MM.1S (cell line): ENCODE measurements at regions not wholly inside any gene's neighbourhood (a gene's known extent, or its start where the extent isn't known, plus 50 kb on each side); places are given as distances from the start of the nearest gene placed in this dataset.

Experiments
- DNase-seq: peaks from one replicate; pipeline ENCODE4 v3.0.0-alpha.2; 2015
- H2AFZ ChIP-seq: fragments of 300-600 bp; sonication (generic); 2 replicates; pipeline ENCODE4 v1.6.0; 2016; ENCODE audit warnings: antibody characterized with exemption, low read length
- H3F3A ChIP-seq: fragments of 300-600 bp; sonication (generic); 2 replicates; pipeline ENCODE4 v1.6.1; 2016; ENCODE audit warnings: mild to moderate bottlenecking, antibody characterized with exemption, low read length, moderate library complexity, mixed read lengths; ENCODE audit not compliant: insufficient read depth
- H3K27ac ChIP-seq: fragments of 300-600 bp; sonication (generic); 2 replicates; pipeline ENCODE4 v1.5.1; 2016; ENCODE audit warnings: mild to moderate bottlenecking, low read length
- H3K27me3 ChIP-seq: fragments of 300-600 bp; sonication (generic); replicated peaks from 2 replicates; pipeline ENCODE4 v1.6.0; 2016; ENCODE audit warnings: low read length; ENCODE audit not compliant: insufficient read depth
- H3K36me3 ChIP-seq: fragments of 300-600 bp; sonication (generic); replicated peaks from 2 replicates; pipeline ENCODE4 v1.6.1; 2016; ENCODE audit warnings: mild to moderate bottlenecking, low read length, mixed read lengths; ENCODE audit not compliant: insufficient read depth
- H3K4me1 ChIP-seq: fragments of 300-600 bp; sonication (generic); 2 replicates; pipeline ENCODE4 v1.6.1; 2016; ENCODE audit warnings: low read length, mixed read lengths
- H3K4me2 ChIP-seq: fragments of 300-600 bp; sonication (generic); 2 replicates; pipeline ENCODE4 v1.6.0; 2016; ENCODE audit warnings: low read depth, low read length
- H3K4me3 ChIP-seq: fragments of 300-600 bp; sonication (generic); 2 replicates; pipeline ENCODE4 v1.5.1; 2016; ENCODE audit warnings: low read length, mixed read lengths
- H3K79me2 ChIP-seq: fragments of 300-600 bp; sonication (generic); 2 replicates; pipeline ENCODE4 v1.6.1; 2016; ENCODE audit warnings: mixed run types, low read length, mixed read lengths
- H3K9ac ChIP-seq: fragments of 300-600 bp; sonication (generic); 2 replicates; pipeline ENCODE4 v1.6.1; 2016; ENCODE audit warnings: low read length, mixed read lengths
- H3K9me2 ChIP-seq: fragments of 300-600 bp; sonication (generic); replicated peaks from 2 replicates; pipeline ENCODE4 v1.6.1; 2016; ENCODE audit warnings: mild to moderate bottlenecking, low read length, mixed read lengths; ENCODE audit not compliant: insufficient read depth
- H3K9me3 ChIP-seq: fragments of 300-600 bp; sonication (generic); replicated peaks from 2 replicates; pipeline ENCODE4 v1.6.1; 2016; ENCODE audit warnings: mild to moderate bottlenecking, low read length, mixed read lengths; ENCODE audit not compliant: insufficient read depth
- H4K20me1 ChIP-seq: fragments of 300-600 bp; sonication (generic); 2 replicates; pipeline ENCODE4 v1.6.1; 2016; ENCODE audit warnings: mild to moderate bottlenecking, low read length, moderate library complexity, mixed read lengths; ENCODE audit not compliant: insufficient read depth
- EZH2 ChIP-seq: fragments of 300-600 bp; sonication (generic); optimal IDR thresholded peaks from 2 replicates; pipeline ENCODE3; 2017; ENCODE audit warnings: low read depth, mild to moderate bottlenecking, antibody characterized with exemption, low read length, mixed read lengths
- EZH2phosphoT487 ChIP-seq: fragments of 300-600 bp; sonication (generic); IDR thresholded peaks from 2 replicates; pipeline ENCODE4 v1.6.1; 2018; ENCODE audit warnings: antibody characterized with exemption, low read length
- TF ChIP-seq, protein P1 (sequence below): fragments of 300-600 bp; sonication (generic); IDR thresholded peaks from 2 replicates; pipeline ENCODE4 v1.5.1; 2016; ENCODE audit warnings: antibody characterized with exemption, low read length, mixed read lengths

GRCh38 chr14:97902630-97903029 is 1105.4 kb downstream of the VRK1 start:
- no peak for TF ChIP-seq EZH2phosphoT487
- Histone ChIP-seq H3F3A (no peaks in the 10 kb centered on the region), H3K4me1 (no peaks in the 10 kb centered on the region), H3K36me3 (no peaks in the 10 kb centered on the region), H3K9ac (no peak overlapping the region), H3K79me2 (no peaks in the 10 kb centered on the region), H3K9me2 (no peaks in the 10 kb centered on the region), H3K27me3 (no peaks in the 10 kb centered on the region), H3K4me2 (no peak overlapping the region), H3K9me3 (no peaks in the 10 kb centered on the region), H2AFZ (no peak overlapping the region), H4K20me1 (no peaks in the 10 kb centered on the region), H3K27ac (no peak overlapping the region), H3K4me3 (no peak overlapping the region)
- no peak for DNase-seq

DNA sequence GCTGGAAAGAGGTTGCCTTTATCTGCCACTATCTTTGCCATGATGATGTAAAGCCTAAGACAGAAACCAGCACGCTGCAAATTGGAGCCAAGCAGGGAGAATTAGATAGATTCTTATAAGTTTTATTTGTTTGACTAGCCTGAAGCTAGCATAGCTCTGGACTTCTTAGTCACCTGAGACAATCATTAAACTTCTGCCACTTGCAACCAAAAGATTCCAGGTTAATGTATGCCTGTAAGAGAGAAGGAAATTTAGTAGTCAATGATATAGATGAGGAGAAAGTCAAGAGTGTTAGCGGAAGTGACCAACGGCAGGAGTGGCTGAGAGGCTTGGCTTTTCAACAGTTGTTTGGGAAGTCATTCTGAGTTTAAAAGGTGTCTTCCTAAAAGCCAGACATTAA is 1106.6 kb downstream of the VRK1 start:
- Histone ChIP-seq H3K4me2 (no peak overlapping the region), H3K27ac (no peak overlapping the region), H3K9me3 (no peaks in the 10 kb centered on the region), H3K36me3 (no peaks in the 10 kb centered on the region), H3K9me2 (no peaks in the 10 kb centered on the region), H3K9ac (no peak overlapping the region), H3K4me3 (no peak overlapping the region), H3F3A (no peaks in the 10 kb centered on the region), H3K27me3 (no peaks in the 10 kb centered on the region), H3K4me1 (no peaks in the 10 kb centered on the region), H3K79me2 (no peaks in the 10 kb centered on the region), H4K20me1 (no peaks in the 10 kb centered on the region), H2AFZ (no peak overlapping the region)
- no peak for DNase-seq
- TF ChIP-seq EZH2 (no peak), EZH2phosphoT487 (no peak)
- TF ChIP-seq, protein P1, sequence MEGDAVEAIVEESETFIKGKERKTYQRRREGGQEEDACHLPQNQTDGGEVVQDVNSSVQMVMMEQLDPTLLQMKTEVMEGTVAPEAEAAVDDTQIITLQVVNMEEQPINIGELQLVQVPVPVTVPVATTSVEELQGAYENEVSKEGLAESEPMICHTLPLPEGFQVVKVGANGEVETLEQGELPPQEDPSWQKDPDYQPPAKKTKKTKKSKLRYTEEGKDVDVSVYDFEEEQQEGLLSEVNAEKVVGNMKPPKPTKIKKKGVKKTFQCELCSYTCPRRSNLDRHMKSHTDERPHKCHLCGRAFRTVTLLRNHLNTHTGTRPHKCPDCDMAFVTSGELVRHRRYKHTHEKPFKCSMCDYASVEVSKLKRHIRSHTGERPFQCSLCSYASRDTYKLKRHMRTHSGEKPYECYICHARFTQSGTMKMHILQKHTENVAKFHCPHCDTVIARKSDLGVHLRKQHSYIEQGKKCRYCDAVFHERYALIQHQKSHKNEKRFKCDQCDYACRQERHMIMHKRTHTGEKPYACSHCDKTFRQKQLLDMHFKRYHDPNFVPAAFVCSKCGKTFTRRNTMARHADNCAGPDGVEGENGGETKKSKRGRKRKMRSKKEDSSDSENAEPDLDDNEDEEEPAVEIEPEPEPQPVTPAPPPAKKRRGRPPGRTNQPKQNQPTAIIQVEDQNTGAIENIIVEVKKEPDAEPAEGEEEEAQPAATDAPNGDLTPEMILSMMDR, result no peak

GRCh38 chr14:97912217-97912616 is 1115.0 kb downstream of the VRK1 start:
- H3K9ac ChIP-seq, result no peak overlapping the region
- TF ChIP-seq, protein P1, result no peak
- TF ChIP-seq EZH2, result no peak
- TF ChIP-seq EZH2phosphoT487, result no peak
- no peaks in the 10 kb centered on the region for H3K4me1 ChIP-seq
- H4K20me1 ChIP-seq, result no peaks in the 10 kb centered on the region
- no peak for DNase-seq
- no peaks in the 10 kb centered on the region for H3K9me3 ChIP-seq
- no peaks in the 10 kb centered on the region for H3F3A ChIP-seq
- no peaks in the 10 kb centered on the region for H3K36me3 ChIP-seq
- H3K4me3 ChIP-seq, result no peak overlapping the region
- no peaks in the 10 kb centered on the region for H3K27me3 ChIP-seq
- no peak overlapping the region for H2AFZ ChIP-seq
- H3K27ac ChIP-seq, result no peak overlapping the region
- H3K9me2 ChIP-seq, result no peaks in the 10 kb centered on the region
- H3K4me2 ChIP-seq, result no peak overlapping the region
- no peaks in the 10 kb centered on the region for H3K79me2 ChIP-seq

GRCh38 chr14:97916100-97916499 is 1118.9 kb downstream of the VRK1 start:
- Histone ChIP-seq H3K27ac (no peak overlapping the region), H3K27me3 (no peaks in the 10 kb centered on the region), H2AFZ (no peak overlapping the region), H3K4me2 (no peak overlapping the region), H3K4me3 (no peak overlapping the region), H3K9me2 (no peaks in the 10 kb centered on the region), H3K4me1 (no peaks in the 10 kb centered on the region), H3F3A (no peaks in the 10 kb centered on the region), H3K9ac (no peak overlapping the region), H3K36me3 (no peaks in the 10 kb centered on the region), H3K79me2 (no peaks in the 10 kb centered on the region), H4K20me1 (no peaks in the 10 kb centered on the region), H3K9me3 (no peaks in the 10 kb centered on the region)
- TF ChIP-seq EZH2, result no peak
- TF ChIP-seq, protein P1, result no peak
- no peak for TF ChIP-seq EZH2phosphoT487
- no peak for DNase-seq
